ENCODE measurements at regions not wholly inside any gene's neighbourhood (a gene's known extent, or its start where the extent isn't known, plus 50 kb on each side); places are given as distances from the start of the nearest gene placed in this dataset.
"Not testable (repeated sequence)": the region's sequence is repeated elsewhere in the genome, so short reads cannot be mapped to it uniquely, and the experiment has no call there.

GRCh38 chr9:97176206-97176605 lies 131.3 kb upstream of the CCDC180 start:
- DNase-seq = no peak

- not testable (repeated sequence) for DNase-seq
These were observed 129.2 kb upstream of the CTSV start for GRCh38 chr9:97168174-97168573.

GRCh38 chr9:97166496-97167138 lies 127.7 kb upstream of the CTSV start:
- not testable (repeated sequence) for DNase-seq

- DNase-seq = no peak
These were observed 121.3 kb upstream of the CTSV start for GRCh38 chr9:97160255-97160654.

GRCh38 chr9:97158722-97159121 lies 119.8 kb upstream of the CTSV start:
- not testable (repeated sequence) for DNase-seq

- not testable (repeated sequence) for DNase-seq
These were observed 116.5 kb upstream of the CTSV start for GRCh38 chr9:97155441-97155840.

GRCh38 chr9:97153967-97154366 lies 115.0 kb upstream of the CTSV start:
- no peak for DNase-seq

- not testable (repeated sequence) for DNase-seq
These were observed 114.2 kb upstream of the CTSV start for GRCh38 chr9:97153160-97153559.

- not testable (repeated sequence) for DNase-seq
These were observed 111.5 kb upstream of the CTSV start for GRCh38 chr9:97150471-97150870.

GRCh38 chr9:97148428-97148827 lies 109.5 kb upstream of the CTSV start:
- DNase-seq = not testable (repeated sequence)

- DNase-seq = not testable (repeated sequence)
These were observed 106.7 kb upstream of the CTSV start for GRCh38 chr9:97145680-97146079.

- no peak for DNase-seq
These were observed 101.6 kb upstream of the CTSV start for GRCh38 chr9:97140566-97140965.

- no peak for DNase-seq
These were observed 97.5 kb upstream of the CTSV start for GRCh38 chr9:97136421-97136820.

GRCh38 chr9:97133966-97134365 lies 95.0 kb upstream of the CTSV start:
- DNase-seq = not testable (repeated sequence)

- no peak for DNase-seq
These were observed 93.9 kb upstream of the CTSV start for GRCh38 chr9:97132865-97133264.

- not testable (repeated sequence) for DNase-seq
These were observed 91.9 kb upstream of the CTSV start for GRCh38 chr9:97130864-97131263.

GRCh38 chr9:97130387-97130786 lies 91.4 kb upstream of the CTSV start:
- not testable (repeated sequence) for DNase-seq

GRCh38 chr9:97128919-97129318 lies 90.0 kb upstream of the CTSV start:
- no peak for DNase-seq

GRCh38 chr9:97124256-97124655 lies 85.3 kb upstream of the CTSV start:
- no peak for DNase-seq

- DNase-seq = no peak
These were observed 71.8 kb upstream of the CTSV start for GRCh38 chr9:97110696-97111095.

- peak; percentile 38 to 46 for DNase-seq
These were observed 70.4 kb upstream of the CTSV start for GRCh38 chr9:97109194-97109811.

- not testable (repeated sequence) for DNase-seq
These were observed 66.3 kb upstream of the CTSV start for GRCh38 chr9:97105220-97105619.

GRCh38 chr9:97103613-97104383 lies 64.9 kb upstream of the CTSV start:
- not testable (repeated sequence) for DNase-seq

- DNase-seq = not testable (repeated sequence)
These were observed 60.6 kb upstream of the CTSV start for GRCh38 chr9:97099540-97099939.

Data from activated T-cell treated with anti-CD3 and anti-CD28 coated beads, Interleukin-2, amount 50 U/mL, for 48 hours (primary cell).